ENCODE measurements at regions not wholly inside any gene's neighbourhood (a gene's known extent, or its start where the extent isn't known, plus 50 kb on each side); places are given as distances from the start of the nearest gene placed in this dataset.
A peak's percentile ranks its signal among the peaks of the same experiment; 100 is the strongest.
"Not testable (repeated sequence)": the region's sequence is repeated elsewhere in the genome, so short reads cannot be mapped to it uniquely, and the experiment has no call there.

DNA sequence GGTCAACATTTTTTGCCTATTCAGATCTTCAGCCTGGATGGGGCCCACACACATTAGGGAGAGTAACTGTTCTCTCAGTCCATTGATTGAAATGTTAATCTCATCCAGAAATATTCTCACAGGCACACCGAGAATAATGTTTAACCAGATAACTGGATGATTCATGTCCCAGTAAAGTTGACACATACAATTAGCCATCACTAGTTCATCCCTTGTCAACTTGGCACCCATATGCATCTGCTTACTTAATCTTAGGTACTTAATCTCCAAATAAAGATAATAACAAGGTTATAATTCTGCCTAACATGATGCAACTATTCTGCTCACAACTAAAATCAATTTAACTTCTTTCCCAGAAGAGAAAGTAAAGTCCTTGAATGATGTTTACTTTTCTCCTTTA, 502.6 kb downstream of the ADRA2A start:
- DNase-seq (ENCODE audit: low spot score): no peak

DNA sequence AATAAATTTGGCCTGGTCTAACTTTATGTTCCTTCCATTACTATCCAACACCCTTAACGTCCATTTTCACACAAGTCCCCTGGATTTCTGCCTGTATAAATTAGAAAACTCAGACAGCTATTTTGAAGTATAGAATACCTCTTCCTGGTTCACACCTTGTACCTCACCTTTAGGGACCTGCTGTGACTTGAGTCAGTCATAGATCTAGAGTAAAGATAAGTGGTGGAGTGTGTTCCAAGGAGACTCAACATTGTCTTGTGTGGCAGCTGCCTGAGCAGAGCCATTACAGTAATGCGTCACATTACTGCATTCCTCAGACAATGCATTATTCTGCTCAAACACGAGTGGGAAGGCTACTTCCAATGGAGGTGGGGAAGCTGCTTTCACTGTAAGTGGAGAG, 513.9 kb downstream of the ADRA2A start:
- DNase-seq (ENCODE audit: low spot score): no peak

DNA sequence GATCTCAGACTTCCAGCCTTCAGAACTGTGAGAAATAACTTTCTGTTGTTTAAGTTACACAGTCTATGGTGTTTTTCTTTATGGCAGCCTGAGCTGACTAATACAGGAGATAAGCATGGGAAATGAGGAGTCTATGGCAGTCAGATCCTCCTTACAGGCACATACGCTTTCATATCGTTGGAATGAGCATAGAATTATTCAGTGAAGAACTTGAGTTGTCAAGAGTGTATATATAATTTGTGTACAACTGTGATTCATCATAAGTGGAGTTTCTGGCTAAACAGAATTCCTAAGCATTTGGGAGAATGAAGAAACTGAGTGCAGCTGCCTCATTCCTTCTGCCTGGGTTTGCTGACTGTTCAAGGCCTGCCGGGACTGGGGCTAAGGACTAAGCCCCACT, 516.7 kb downstream of the ADRA2A start:
- DNase-seq (ENCODE audit: low spot score): no peak

DNA sequence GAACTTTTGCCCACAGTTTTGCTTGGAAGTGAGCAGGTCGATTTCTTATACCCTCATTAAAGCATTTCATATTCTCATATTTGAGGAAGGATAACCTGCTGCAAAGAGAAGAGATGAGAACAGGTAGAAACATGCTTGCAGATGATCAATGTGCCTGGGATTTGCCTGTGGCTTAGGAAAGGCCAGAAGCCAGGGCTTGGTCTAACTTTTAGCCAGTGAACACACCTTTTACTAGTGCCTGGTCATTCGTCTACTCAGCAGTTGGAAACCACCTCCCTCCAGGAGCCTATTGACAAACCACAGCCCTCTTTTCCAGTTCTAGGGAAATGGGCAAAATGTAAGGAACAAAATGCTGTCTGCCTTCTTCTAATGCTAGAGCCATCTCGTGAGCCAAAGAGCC, 518.3 kb downstream of the ADRA2A start:
- no peak for DNase-seq (ENCODE audit: low spot score)

DNA sequence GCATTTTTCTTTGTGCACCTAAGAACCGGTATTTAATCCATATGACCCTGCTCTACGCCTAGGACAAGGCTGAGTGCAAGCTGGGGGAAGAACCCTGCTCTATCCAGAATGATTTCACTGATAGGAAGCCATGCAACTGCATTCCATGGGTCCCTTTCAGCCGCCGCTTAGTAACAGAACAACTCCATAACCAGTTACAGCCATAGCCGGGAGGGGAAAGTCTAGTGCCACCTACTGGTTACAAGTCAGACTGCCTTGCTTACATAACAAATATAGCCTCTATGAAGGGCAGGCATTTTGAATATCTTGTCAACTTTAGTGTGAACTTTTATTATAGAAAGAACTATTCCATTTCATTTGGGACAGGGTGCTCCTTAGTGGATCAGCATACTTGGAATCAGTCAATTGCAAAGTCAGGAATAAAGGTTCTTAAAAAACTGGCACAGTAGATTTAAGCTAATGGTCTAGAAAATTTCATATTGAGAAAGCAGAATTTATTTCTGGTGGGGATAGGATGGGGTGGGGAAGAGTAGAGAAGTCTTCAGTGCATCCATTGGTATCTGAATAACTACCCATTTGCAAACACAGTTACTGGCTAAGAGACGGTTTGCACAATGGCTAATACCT, 521.7 kb downstream of the ADRA2A start:
- peak; percentile 69 for DNase-seq (ENCODE audit: low spot score)

DNA sequence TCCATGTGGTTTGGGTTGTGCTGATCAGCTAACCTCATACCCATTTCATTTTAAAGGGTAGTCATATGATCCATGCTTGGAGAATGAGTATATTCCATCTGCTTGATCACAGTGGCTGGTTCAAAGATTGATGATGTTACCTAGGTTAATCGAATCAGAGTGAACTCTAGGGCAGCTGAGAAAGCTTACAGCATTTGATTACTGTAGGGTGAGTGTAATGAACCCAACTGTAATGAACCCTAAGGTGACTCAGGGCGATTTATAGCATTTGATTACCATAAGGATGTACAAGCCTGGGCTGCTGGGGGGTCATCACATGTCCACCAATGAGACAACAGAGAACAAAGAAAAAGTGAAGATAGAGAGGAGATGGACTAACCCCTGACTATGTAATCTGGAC, 523.1 kb downstream of the ADRA2A start:
- no peak for DNase-seq (ENCODE audit: low spot score)

DNA sequence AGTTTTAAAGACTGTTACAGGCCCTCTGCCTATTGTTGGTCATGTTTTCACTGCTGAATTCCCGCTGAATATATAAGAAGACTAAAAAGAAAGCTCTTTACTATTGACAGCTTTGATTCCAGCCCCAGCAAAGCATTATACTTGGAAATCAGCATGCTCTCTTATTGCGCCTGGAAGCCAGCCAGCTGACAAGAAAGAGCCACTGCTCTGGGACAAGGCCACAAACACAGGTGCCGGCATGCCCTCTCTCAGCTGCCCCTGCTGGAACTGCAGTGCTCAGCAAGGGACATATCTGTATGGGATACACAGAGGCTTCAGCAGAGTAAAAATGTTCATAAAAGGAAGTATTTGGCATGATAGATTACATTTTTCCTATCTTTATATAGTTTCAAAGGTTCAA, 523.9 kb downstream of the ADRA2A start:
- peak; percentile 76 for DNase-seq (ENCODE audit: low spot score)

DNA sequence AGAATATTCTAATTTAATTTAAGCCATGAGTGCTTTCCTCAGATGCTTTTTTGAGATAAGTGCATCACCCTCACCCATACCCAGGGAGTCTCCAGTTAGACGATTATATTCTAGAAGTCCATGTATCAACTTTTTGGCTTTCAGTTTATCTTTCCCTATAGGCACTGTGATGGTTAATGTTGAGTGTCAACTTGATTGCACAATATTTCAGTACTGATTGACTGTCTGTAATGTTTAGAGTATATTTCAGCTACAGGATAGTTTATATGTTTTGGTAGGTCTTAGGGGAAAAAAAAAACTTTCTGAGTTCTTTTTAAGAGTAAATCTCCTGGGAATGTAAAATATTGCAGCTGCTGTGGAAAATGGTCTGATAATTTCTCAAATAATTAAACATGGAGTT, 535.4 kb downstream of the ADRA2A start:
- DNase-seq (ENCODE audit: low spot score): no peak

DNA sequence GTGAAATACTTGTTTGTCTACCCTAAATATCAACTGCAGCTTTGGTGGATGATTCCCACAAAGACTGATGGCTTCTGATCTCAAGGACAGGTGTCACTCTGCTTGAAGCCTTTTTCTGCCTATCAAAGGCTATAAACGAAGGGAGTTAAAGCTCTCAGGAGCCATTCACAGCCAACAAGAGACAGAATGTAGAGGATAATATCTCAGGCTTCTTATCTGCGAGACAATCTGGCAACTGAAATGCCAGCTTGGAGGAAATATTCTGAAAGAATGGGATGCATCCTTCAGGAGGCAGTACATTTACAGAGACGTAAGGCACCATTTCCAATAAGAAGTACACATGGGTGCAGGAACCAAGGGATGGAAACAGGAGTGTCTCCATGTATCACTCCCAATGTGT, 549.4 kb downstream of the GPAM start:
- no peak for DNase-seq (ENCODE audit: low spot score)

DNA sequence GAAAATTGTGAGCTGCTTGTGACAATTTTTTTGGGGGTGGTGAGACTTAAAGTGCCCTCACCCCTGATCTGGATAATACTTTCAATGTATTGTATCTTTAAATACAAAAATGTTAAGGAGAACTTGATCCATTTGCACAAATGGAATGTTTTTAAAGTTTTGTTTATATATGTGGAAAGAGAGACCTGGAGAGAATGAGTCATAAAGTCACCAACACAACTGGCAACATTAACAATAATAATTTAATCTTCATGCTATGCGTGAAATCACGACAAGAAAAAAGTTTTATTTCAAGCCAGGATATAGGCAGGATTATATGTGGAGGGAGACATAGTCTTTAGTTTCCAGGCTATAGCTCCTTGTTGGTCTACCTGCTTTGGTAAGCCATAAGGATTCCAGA, 537.5 kb downstream of the GPAM start:
- no peak for DNase-seq (ENCODE audit: low spot score)

DNA sequence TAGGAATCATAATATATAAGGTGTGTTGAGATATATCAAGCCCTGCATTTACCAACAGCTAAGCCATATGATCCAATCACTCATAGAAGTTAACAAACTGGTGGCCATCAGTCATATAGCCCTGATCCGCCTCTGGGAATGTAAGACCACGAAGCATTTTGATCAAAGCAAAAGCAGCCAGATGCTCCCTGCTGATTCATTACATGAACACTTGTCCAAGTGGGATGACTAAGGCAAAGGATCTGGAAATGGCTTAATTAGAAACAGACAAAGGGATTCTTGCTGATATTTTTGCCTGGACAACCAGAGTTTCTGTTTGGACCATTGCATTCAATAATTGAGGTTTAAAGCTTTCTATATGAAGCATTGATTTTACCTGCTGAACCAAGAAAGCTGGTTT, 535.5 kb downstream of the GPAM start:
- no peak for DNase-seq (ENCODE audit: low spot score)

DNA sequence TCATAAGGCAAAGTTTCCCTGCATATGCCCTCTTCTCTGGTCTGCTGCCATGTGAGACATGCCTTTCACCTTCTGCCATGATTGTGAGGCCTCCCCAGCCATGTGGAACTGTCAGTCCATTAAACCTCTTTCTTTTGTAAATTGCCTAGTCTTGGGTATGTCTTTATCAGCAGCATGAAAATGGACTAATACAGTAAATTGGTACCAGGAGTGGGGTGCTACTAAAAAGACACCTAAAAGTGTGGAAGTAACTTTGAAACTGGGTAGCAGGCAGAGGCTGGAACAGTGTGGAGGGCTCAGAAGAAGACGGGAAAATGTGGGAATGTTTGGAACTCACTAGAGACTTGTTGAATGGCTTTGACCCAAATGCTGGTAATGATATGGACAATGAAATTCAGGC, 534.5 kb downstream of the GPAM start:
- DNase-seq (ENCODE audit: low spot score): not testable (repeated sequence)

DNA sequence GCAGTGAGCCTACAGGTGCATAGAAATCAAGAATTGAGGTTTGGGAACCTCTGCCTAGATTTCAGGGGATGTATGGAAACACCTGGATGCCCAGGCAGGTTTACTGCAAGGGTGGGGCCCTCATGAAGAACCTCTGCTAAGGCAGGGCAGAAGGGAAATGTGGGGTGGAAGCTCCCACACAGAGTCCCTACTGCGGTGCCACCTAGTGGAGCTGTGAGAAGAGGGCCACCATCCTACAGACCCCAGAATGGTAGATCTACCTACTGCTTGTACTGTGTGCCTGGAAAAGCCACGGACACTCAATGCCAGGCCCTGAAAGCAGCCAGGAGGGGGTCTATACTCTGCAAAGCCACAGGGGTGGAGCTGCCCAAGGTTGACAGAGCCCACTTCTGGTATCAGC, 533.5 kb downstream of the GPAM start:
- no peak for DNase-seq (ENCODE audit: low spot score)

DNA sequence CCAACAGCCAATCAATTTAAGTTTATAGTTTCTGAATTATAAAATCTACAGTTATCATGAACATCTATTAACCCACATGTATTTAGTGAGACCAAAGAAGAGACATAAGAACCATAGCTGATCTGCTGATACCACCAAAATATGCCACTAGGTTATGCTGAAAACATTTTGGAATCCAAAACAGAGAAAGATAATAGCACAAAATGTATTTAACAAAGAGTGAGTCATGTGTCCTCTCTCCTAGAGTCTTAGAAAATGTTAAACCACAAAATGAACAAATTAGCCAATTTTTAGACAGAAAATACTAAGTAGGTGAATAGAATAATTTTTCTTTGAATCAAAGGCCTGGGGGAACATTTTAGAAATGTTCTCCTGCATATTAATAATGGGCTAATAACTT, 527.5 kb downstream of the GPAM start:
- DNase-seq (ENCODE audit: low spot score): no peak

DNA sequence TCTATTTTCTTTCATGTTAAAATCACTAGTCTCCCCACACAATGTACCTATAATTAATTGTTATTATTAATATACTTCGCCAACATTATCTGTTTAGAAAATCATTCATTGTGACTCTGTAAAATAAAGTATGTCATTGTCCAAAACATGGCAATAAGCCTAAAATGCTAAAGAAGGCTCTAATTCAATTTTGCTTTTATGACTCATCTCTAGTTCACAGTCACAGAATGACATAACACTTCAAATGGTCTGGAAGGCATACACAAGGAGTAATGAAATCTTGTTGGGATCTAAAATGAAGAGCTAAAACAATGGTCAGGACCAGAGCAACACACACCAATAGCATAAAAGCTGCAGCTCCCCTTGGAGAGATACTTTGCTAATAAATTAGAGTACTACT, 505.8 kb downstream of the GPAM start:
- DNase-seq (ENCODE audit: low spot score): peak; percentile 1

DNA sequence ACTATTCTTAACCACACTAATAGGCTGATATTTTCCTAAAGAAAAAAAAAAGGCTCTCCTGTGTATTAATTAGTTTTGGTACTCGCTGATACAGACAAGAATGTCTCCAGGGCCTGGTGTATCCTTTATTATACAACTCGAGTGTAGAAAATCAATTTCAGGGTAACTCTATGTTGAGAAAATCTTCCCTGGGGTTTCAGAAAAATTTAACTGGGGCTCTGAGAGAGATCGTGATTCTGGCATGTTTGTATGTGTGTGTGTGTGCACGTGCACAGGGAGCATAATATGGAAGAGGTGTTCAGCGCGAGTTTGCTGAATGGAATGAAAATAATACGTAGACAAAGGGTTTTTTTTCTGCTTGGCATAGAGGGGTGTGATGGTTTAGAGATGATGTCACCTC, 496.8 kb downstream of the GPAM start:
- no peak for DNase-seq (ENCODE audit: low spot score)

DNA sequence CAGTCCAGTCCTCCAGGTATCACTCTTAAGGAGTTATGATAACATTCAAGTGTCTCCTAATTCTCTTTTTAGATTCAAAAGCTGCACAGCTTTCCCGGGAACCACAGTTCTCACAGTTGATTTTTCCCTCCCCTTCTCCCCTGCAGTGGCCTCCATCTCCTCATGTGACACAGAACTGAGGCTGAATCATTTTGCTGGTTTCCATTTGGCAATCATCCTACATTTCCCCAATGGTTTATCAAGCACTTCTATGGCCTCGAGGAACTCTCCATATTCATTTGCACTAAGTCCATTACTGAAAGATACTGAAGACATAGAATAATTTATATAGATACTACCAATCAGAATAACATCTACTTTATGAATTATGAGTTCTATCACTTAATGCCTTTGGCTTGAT, 484.9 kb downstream of the GPAM start:
- no peak for DNase-seq (ENCODE audit: low spot score)

DNA sequence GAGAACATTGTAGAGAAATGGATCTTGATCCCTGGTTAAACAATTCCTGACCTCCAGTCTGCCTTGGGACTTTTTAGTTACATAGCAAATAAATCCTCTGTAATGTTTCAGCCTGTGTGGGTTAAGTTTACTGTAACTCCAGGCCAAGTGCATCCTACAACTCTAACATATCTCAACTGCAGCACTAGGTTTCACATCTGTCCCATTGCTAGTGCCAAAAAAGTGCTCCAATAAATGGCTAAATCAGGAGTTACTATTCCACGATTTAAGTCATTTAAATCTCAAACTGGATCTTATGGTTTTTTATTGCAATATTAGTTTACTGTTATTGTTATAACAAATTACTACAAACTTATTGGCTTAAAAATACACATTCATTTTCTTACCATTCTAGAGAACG, 479.6 kb downstream of the GPAM start:
- no peak for DNase-seq (ENCODE audit: low spot score)

DNA sequence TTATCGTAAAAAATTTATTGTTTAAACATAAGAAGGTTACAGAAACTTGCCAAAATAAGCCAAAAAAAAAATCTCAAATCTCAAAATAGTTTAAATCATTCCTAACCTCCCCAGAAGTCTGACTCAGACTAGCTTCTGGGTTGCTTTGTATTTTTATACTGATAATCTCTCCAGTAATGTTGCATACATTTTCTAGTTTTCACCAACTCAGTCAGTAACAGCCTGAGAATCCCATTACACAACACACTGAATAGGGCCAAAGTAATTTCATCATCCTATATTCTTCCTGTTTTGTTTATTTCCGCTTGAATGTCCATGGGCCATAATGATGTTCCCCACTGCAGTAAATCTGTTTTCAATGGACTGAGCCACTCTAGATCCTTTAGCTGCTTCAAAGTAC, 478.5 kb downstream of the GPAM start:
- no peak for DNase-seq (ENCODE audit: low spot score)

DNA sequence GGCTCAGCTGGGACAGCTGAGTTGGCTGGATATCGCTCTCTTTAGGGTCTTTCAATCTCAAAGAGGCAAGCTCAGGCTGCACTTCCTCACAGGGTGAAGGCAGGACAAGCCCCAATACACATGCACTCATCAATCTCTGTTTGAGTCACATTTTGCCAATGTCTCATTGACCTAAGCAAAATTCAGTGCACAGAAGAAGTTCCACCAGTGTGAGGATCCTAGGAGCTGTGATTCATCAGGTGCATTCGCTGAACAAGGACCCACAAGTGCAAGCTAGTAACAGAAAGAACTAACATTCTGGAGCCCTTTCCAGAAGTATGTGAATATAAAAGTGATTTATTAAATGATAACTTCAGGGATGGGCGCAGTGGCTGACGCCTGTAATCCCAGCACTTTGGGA, 477.2 kb downstream of the GPAM start:
- no peak for DNase-seq (ENCODE audit: low spot score)

DNA sequence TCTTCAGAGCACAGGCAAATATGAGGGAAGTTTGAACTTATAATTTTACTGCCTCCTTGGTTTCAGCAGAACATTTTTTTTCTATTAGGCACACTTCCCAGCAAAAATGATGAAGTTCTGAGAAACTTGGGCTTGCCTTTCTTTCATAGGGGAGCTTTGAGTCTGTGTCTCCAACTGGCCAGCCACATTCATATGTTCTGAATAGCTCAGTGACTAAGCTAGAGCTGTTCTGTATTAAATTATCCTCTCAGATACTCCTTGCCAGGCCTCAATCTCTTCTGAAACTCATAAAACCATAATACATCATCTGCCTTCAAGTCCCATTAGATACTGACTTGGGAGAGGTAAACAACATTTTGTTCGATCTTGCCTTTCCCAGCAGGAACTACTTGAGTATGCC, 476.5 kb downstream of the GPAM start:
- no peak for DNase-seq (ENCODE audit: low spot score)

DNA sequence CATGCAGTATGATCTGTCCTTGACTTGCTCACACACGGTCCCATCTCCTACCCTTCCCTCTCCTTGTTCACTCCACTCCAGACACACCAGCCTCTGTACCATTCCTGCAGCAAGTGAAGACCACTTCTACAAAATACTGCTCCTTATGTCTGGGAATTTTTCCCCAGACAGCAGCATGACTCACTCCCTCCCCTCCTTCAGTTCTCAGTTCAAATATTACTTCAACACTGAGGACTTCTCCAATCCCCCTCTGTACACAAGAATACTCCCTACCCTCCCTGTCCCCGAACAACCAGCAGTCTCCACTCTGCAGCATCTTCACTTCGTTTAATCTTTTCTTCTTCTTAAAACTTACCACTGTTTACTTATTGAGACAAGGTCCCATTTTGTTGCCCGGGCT, 474.0 kb downstream of the GPAM start:
- DNase-seq (ENCODE audit: low spot score): no peak

DNA sequence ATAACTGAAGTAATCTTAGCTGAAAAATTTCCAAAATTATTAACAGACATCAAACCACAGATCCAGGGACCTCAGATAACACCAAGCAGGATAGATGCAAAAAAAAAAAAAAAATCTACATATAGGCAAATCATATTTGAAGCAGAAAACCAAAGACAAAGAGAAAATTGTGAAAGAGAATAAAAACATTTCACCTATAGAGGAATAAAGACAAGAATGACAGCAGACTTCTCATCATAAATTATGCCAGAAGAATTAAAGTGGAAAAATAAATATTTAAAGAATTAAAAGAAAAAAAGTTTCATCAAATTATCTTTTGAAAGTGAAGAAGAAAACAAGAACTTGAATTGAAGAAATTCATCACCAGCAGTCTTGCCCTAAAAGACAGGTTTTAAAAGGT, 467.5 kb downstream of the GPAM start:
- DNase-seq (ENCODE audit: low spot score): no peak

DNA sequence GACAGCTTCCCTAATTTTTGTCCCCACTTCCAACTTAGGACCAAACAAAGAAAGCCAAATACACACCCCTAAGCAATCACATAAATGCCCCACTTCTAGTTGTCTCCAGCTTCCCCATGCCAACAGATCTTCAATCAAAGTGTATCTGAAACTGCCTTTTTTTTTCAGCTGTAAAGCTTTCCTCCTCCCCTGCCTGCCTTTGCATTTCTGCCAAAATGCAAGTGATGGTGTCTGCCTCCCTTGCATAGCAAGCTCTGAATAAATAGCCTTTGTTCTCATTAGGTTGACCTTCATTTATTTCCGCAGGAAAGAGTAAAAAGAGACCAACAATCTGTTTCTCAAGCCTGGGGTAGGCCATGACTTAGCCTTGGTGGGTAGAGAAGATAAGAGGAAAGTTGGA, 459.4 kb downstream of the GPAM start:
- DNase-seq (ENCODE audit: low spot score): no peak

DNA sequence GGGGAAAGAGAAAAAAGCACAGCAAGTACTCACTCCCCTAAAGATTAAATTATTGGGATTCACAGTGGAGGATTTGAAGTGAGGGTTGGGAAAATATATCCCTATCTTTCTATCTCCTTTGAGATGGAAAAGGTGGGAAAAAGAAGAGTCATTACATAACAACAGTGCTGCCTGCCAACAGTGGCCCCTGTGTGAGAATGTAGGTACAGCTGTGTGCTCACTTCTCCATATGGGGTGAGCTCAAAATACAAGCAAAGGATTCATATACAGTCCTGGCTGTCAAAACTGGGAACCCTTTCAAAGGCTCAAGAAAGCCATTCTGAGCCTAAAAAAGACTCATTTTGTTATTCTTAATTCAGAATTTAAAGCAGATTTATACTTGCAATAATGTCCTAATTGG, 458.5 kb downstream of the GPAM start:
- DNase-seq (ENCODE audit: low spot score): no peak
